GM12878 (cell line): ENCODE measurements at regions not wholly inside any gene's neighbourhood (a gene's known extent, or its start where the extent isn't known, plus 50 kb on each side); places are given as distances from the start of the nearest gene placed in this dataset.
"Not testable (repeated sequence)": the region's sequence is repeated elsewhere in the genome, so short reads cannot be mapped to it uniquely, and the experiment has no call there.

ENCODE experiments used
- ATAC-seq: fragments of 200-7000 bp; cut with Tn5 transposase; 3 replicates; pipeline ENCODE4 v1.9.1; 2020; ENCODE audit warnings: mild to moderate bottlenecking, moderate library complexity
- BruUV-seq: library from RNA; stranded (reverse); fragments of 400-500 nt; replicated peaks from 2 replicates; lab custom pipeline; 2021; lab: Mats Ljungman, UMichigan
- CTCF ChIA-PET: fragments of 300-600 bp; sonication (Branson Sonifier 250); formaldehyde crosslinking; extraction: SDS; loops from one replicate; lab custom pipeline; 2021; ENCODE audit warnings: inconsistent platforms; lab: Yijun Ruan, JAX
- POLR2A ChIA-PET: fragments of 350-600 bp; formaldehyde crosslinking; extraction: SDS; loops from one replicate; lab custom pipeline; 2021; ENCODE audit warnings: inconsistent platforms; lab: Charles Lee
- RAD21 ChIA-PET: fragments of 300-600 bp; sonication (Branson Sonifier 250); formaldehyde crosslinking; loops from one replicate; lab custom pipeline; 2023; ENCODE audit warnings: antibody characterized with exemption; ENCODE audit not compliant: unreplicated experiment; lab: Charles Lee
- SMC1A ChIA-PET: fragments of 300-600 bp; sonication (Branson Sonifier 250); formaldehyde crosslinking; loops from one replicate; lab custom pipeline; 2023; ENCODE audit not compliant: unreplicated experiment, uncharacterized antibody; lab: Charles Lee
- DNase-seq: peaks from one replicate; pipeline ENCODE4 v3.0.0-alpha.2; 2011; ENCODE audit warnings: low read depth, low spot score
- FAIRE-seq: peaks from 3 replicates; lab custom pipeline; 2011; peaks lifted over from hg19 to GRCh38; lab: Jason Lieb, UNC
- H2AFZ ChIP-seq: 2 replicates; pipeline ENCODE4 v1.6.0; 2011; ENCODE audit warnings: low read depth, low read length, control low read depth; ENCODE audit not compliant: control insufficient read depth
- H3K27ac ChIP-seq: 2 replicates; pipeline ENCODE4 v1.5.1; 2011; ENCODE audit warnings: control low read depth; ENCODE audit not compliant: control insufficient read depth, insufficient read depth
- H3K27me3 ChIP-seq, 2 experiments: replicated peaks in 1 of 2; 2 replicates each; pipeline versions ENCODE4 v1.6.0 to v1.6.1; 2011; ENCODE audit warnings: low read length in 1 of 2; ENCODE audit not compliant: control insufficient read depth in 2 of 2, insufficient read depth in 2 of 2
- H3K36me3 ChIP-seq, 2 experiments: 2 replicates each; pipeline ENCODE4 v1.5.1; 2011; ENCODE audit warnings: low read length in 1 of 2; ENCODE audit not compliant: control insufficient read depth in 2 of 2, insufficient read depth in 2 of 2
- H3K4me1 ChIP-seq: 2 replicates; pipeline ENCODE4 v1.6.1; 2011; ENCODE audit warnings: mild to moderate bottlenecking, low read length, moderate library complexity, mixed read lengths; ENCODE audit not compliant: control insufficient read depth, insufficient read depth
- H3K4me2 ChIP-seq: 2 replicates; pipeline ENCODE4 v1.6.0; 2011; ENCODE audit warnings: control low read depth; ENCODE audit not compliant: control insufficient read depth, insufficient read depth
- H3K4me3 ChIP-seq: fragments of 200-600 bp; sonication (generic); 2 replicates; pipeline ENCODE4 v1.5.1; 2016
- H3K79me2 ChIP-seq: 2 replicates; pipeline ENCODE4 v1.6.0; 2011; ENCODE audit warnings: low read length; ENCODE audit not compliant: control insufficient read depth, insufficient read depth
- H3K9ac ChIP-seq: 2 replicates; pipeline ENCODE4 v1.8.0; 2011; ENCODE audit warnings: low read length, control low read depth, mixed read lengths; ENCODE audit not compliant: control insufficient read depth, insufficient read depth
- H3K9me3 ChIP-seq: replicated peaks from 3 replicates; pipeline ENCODE4 v1.5.1; 2011; ENCODE audit warnings: mild to moderate bottlenecking, low read length; ENCODE audit not compliant: control insufficient read depth, insufficient read depth
- H4K20me1 ChIP-seq: 2 replicates; pipeline ENCODE4 v1.6.0; 2011; ENCODE audit not compliant: control insufficient read depth, insufficient read depth
- ATF3 ChIP-seq: IDR thresholded peaks from 2 replicates; pipeline ENCODE4 v1.6.1; 2011; ENCODE audit warnings: low read depth, mild to moderate bottlenecking, low read length, moderate library complexity, borderline replicate concordance; ENCODE audit errors: extremely low read depth
- BHLHE40 ChIP-seq, 2 experiments: fragments of 450-650 bp in 1 of 2; IDR thresholded peaks; 2 replicates each; pipeline ENCODE4 v1.6.1; 2011 to 2017; ENCODE audit warnings: low read depth in 2 of 2, borderline replicate concordance in 1 of 2, improper control_type of control experiment in 1 of 2, low read length in 1 of 2, mild to moderate bottlenecking in 1 of 2
- CHD4 ChIP-seq: fragments of 200-600 bp; sonication (generic); IDR thresholded peaks from 2 replicates; pipeline ENCODE4 v1.6.1; 2016; ENCODE audit warnings: mild to moderate bottlenecking
- CREB1 ChIP-seq: IDR thresholded peaks from 2 replicates; pipeline ENCODE4 v1.6.1; 2012; ENCODE audit warnings: low read depth, mild to moderate bottlenecking, inconsistent platforms
- EGR1 ChIP-seq, 2 experiments: IDR thresholded peaks; 1 replicate in 1 of 2; 2 replicates in 1 of 2; pipeline ENCODE4 v1.6.1; 2011 to 2012; ENCODE audit warnings: low read depth in 2 of 2, low read length in 2 of 2, borderline replicate concordance in 1 of 2, mild to moderate bottlenecking in 1 of 2, moderate library complexity in 1 of 2
- ESRRA ChIP-seq: IDR thresholded peaks from 2 replicates; pipeline ENCODE4 v1.6.1; 2012; ENCODE audit warnings: mild to moderate bottlenecking, low read length, improper control_type of control experiment
- EZH2 ChIP-seq: IDR thresholded peaks from 2 replicates; pipeline ENCODE4 v1.6.1; 2012; ENCODE audit warnings: low read depth, mild to moderate bottlenecking, control low read depth, inconsistent platforms, low read length, borderline replicate concordance; ENCODE audit not compliant: control insufficient read depth
- HDGF ChIP-seq: fragments of 450-650 bp; IDR thresholded peaks from 2 replicates; pipeline ENCODE4 v1.6.1; 2016; ENCODE audit warnings: antibody characterized with exemption
- IRF4 ChIP-seq: IDR thresholded peaks from 2 replicates; pipeline ENCODE4 v1.6.1; 2011; ENCODE audit warnings: low read depth, low read length
- JUND ChIP-seq: IDR thresholded peaks from 2 replicates; pipeline ENCODE4 v1.6.1; 2012; ENCODE audit warnings: low read depth, mild to moderate bottlenecking, low read length, improper control_type of control experiment, moderate library complexity
- KLF5 ChIP-seq: fragments of 450-650 bp; IDR thresholded peaks from 2 replicates; pipeline ENCODE4 v1.6.1; 2014; ENCODE audit warnings: mild to moderate bottlenecking; ENCODE audit not compliant: partially characterized antibody
- MYB ChIP-seq: fragments of 150-350 bp; IDR thresholded peaks from 2 replicates; pipeline ENCODE4 v1.6.1; 2014; ENCODE audit warnings: mild to moderate bottlenecking, low read depth, low read length, borderline replicate concordance
- RAD51 ChIP-seq: fragments of 450-650 bp; IDR thresholded peaks from 2 replicates; pipeline ENCODE4 v1.6.1; 2016; ENCODE audit warnings: moderate library complexity, mild to moderate bottlenecking, inconsistent platforms
- RFX5 ChIP-seq: IDR thresholded peaks from 2 replicates; pipeline ENCODE4 v1.6.1; 2011; ENCODE audit warnings: low read depth, low read length, improper control_type of control experiment
- RUNX3 ChIP-seq: IDR thresholded peaks from 2 replicates; pipeline ENCODE4 v1.6.1; 2012; ENCODE audit warnings: low read length, inconsistent platforms
- SMAD5 ChIP-seq: IDR thresholded peaks from 2 replicates; pipeline ENCODE4 v1.6.1; 2016; ENCODE audit warnings: antibody characterized with exemption, low read depth
- WGBS: methylation state at CpG from one replicate; pipeline ENCODE4 v1.1.6; 2016; ENCODE audit warnings: low lambda C conversion rate; ENCODE audit not compliant: insufficient replicate concordance, insufficient coverage; ENCODE audit errors: missing lambda C conversion rate; 5-methylcytosine and 5-hydroxymethylcytosine counted together
- in situ Hi-C: fragments of 300-500 bp; cut with MboI; formaldehyde crosslinking; loops from 9 replicates; pipeline ENCODE4 v1.14.3; 2018; ENCODE audit warnings: mixed read lengths
- intact Hi-C: fragments of 100-400 bp; cut with micrococcal nuclease; formaldehyde crosslinking; loops from one replicate; pipeline ENCODE4 v1.14.2; 2022; ENCODE audit not compliant: unreplicated experiment

GRCh38 chr13:38073931-38074330 is 204.4 kb upstream of the TRPC4 start:
- ChIA-PET RAD21 (no interaction called here), CTCF (no interaction called here), POLR2A (interaction anchor here (0.6 kb wide), 1 partner anchor 903 kb away, joined by 3 read pairs; no protein-coding TSS in a partner anchor), SMC1A (no interaction called here)
- no peak overlapping the region for H2AFZ ChIP-seq
- no peaks in the 10 kb centered on the region for H3K4me1 ChIP-seq
- H3K27me3 ChIP-seq = no peaks in the 10 kb centered on the region
- FAIRE-seq (no peak), ATAC-seq (no peak), DNase-seq (no peak)
- in situ Hi-C loops = no loop called here
- H3K36me3 ChIP-seq = no peaks in the 10 kb centered on the region
- H3K4me3 ChIP-seq = no peak overlapping the region
- no peaks in the 10 kb centered on the region; the same call in 2 of the 3 replicates for H3K9me3 ChIP-seq
- WGBS = 0% methylated on average over 1 of the region's 1 CpG
- no TSS peak for BruUV-seq
- H3K27ac ChIP-seq = no peak overlapping the region
- no peaks in the 10 kb centered on the region for H4K20me1 ChIP-seq
- no peak overlapping the region for H3K4me2 ChIP-seq
- no peaks in the 10 kb centered on the region for H3K79me2 ChIP-seq
- intact Hi-C loops = no loop called here
- H3K9ac ChIP-seq = no peak overlapping the region
- TF ChIP-seq ESRRA (no peak), CHD4 (no peak), CREB1 (no peak), SMAD5 (no peak)

- in situ Hi-C loops = no loop called here
Measured at GRCh38 chr13:38072696-38073095, 203.1 kb upstream of the TRPC4 start.

GRCh38 chr13:38071340-38071739 is 201.8 kb upstream of the TRPC4 start:
- FAIRE-seq, H3K36me3 ChIP-seq, intact Hi-C loops, H3K79me2 ChIP-seq, H3K4me3 ChIP-seq, POLR2A ChIA-PET, H2AFZ ChIP-seq, H3K9ac ChIP-seq, H3K27ac ChIP-seq, H3K9me3 ChIP-seq, H3K4me2 ChIP-seq, H3K4me1 ChIP-seq, DNase-seq, in situ Hi-C loops, H4K20me1 ChIP-seq, SMC1A ChIA-PET, BruUV-seq, RAD21 ChIA-PET, ATAC-seq, H3K27me3 ChIP-seq: not testable (repeated sequence)
- 45% methylated on average over 3 of the region's 5 CpGs for WGBS
- CTCF ChIA-PET = interaction anchor here (0.7 kb wide), 1 partner anchor 147 kb away, joined by 5 read pairs; no protein-coding TSS in a partner anchor

More at GRCh38 chr13:38072696-38073095, 203.1 kb upstream of the TRPC4 start:
- H3K36me3 ChIP-seq = no peaks in the 10 kb centered on the region
- FAIRE-seq (no peak), DNase-seq (no peak), ATAC-seq (no peak)
- SMC1A ChIA-PET = no interaction called here
- H4K20me1 ChIP-seq = no peaks in the 10 kb centered on the region
- H3K4me1 ChIP-seq = no peaks in the 10 kb centered on the region
- RAD21 ChIA-PET = no interaction called here
- CTCF ChIA-PET = no interaction called here
- no peak for TF ChIP-seq MYB
- no peak for TF ChIP-seq RFX5
- TF ChIP-seq IRF4 = no peak
- no peak for TF ChIP-seq KLF5
- no peak for TF ChIP-seq EGR1 (IDR thresholded peaks at IDR 0.05; ENCODE audit: borderline replicate concordance in 1 of 2, low read depth in 2 of 2, low read length in 2 of 2)
- TF ChIP-seq JUND = no peak
- no peak for TF ChIP-seq EZH2
- TF ChIP-seq HDGF = no peak
- TF ChIP-seq ATF3 = no peak
- no peak for TF ChIP-seq RUNX3
- TF ChIP-seq RAD51 = no peak
- TF ChIP-seq BHLHE40 (IDR thresholded peaks at IDR 0.05; ENCODE audit: borderline replicate concordance in 1 of 2, low read depth in 2 of 2, low read length in 1 of 2) = no peak
- H3K4me2 ChIP-seq = no peak overlapping the region
- POLR2A ChIA-PET = no interaction called here
- no peaks in the 10 kb centered on the region for H3K79me2 ChIP-seq
- H3K4me3 ChIP-seq = no peak overlapping the region
- H3K27ac ChIP-seq = no peak overlapping the region
- no peaks in the 10 kb centered on the region for H3K27me3 ChIP-seq
- H3K9ac ChIP-seq = no peak overlapping the region
- intact Hi-C loops = no loop called here
- H3K9me3 ChIP-seq = no peaks in the 10 kb centered on the region; the same call in 2 of the 3 replicates
- no peak overlapping the region for H2AFZ ChIP-seq
- BruUV-seq = no TSS peak
